DND-41 (cell line): ENCODE measurements at regions not wholly inside any gene's neighbourhood (a gene's known extent, or its start where the extent isn't known, plus 50 kb on each side); places are given as distances from the start of the nearest gene placed in this dataset.

Source experiments
- CTCF ChIP-seq: IDR thresholded peaks from 2 replicates; pipeline ENCODE4 v1.5.1; 2012; ENCODE audit warnings: borderline replicate concordance, low read length, moderate library complexity, mild to moderate bottlenecking; ENCODE audit not compliant: poor library complexity, severe bottlenecking; ENCODE audit errors: extremely low read depth
- EZH2 ChIP-seq: IDR thresholded peaks from 3 replicates; pipeline ENCODE4 v1.6.1; 2012; ENCODE audit warnings: borderline replicate concordance, low read depth, mild to moderate bottlenecking, moderate library complexity, low read length, inconsistent platforms; ENCODE audit not compliant: severe bottlenecking

- TF ChIP-seq CTCF: no peak
- no peak for TF ChIP-seq EZH2
Measured at GRCh38 chr10:105514106-105514505, 873.0 kb downstream of the SORCS3 start.
